Epidermal melanocyte (primary cell): ENCODE measurements at regions not wholly inside any gene's neighbourhood (a gene's known extent, or its start where the extent isn't known, plus 50 kb on each side); places are given as distances from the start of the nearest gene placed in this dataset.

Experiments used
- DNase-seq: peaks from one replicate; pipeline ENCODE4 v3.0.0; 2011; ENCODE audit warnings: low spot score; ENCODE audit not compliant: insufficient read length

DNA sequence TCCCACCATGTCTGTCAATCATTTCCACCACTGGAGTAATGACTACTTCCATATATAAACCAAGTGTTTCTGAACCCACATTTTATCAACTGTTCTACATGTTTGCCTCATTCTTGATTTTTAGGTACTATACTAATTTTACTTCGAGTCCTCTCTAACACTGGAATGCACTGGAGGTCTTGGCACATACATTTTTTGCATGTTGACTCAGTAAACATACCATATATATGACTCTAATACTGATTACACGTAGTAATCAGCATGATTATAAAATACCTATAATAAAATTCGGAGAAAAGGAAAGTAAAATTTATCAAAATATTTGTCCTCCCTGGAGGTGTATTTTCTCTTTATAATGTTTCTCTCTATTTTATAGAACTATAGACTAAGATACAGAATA, 621.7 kb upstream of the NUDT12 start:
- DNase-seq = no peak

- no peak for DNase-seq
Observed at GRCh38 chr5:104178829-104179456, 616.4 kb upstream of the NUDT12 start.

- no peak for DNase-seq
Observed at GRCh38 chr5:104178066-104178465, 615.5 kb upstream of the NUDT12 start.

DNA sequence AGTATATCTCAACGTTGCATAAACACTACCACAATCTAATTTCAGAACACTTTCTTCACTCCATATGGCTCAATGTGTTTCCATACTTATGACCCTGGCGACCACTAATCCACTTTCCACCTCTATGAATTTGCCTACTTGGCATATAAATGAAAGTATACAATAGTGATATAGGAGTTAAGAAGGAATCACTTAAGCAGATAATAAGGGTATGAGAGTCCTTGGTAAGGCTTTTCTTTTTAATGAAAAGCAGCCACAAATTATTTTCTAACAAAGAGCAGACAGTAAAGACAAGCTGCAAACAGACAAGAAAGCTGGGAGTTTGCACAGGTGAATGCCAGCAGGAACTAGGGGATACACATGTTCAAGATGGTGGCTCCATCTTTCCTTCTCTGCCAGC, 615.1 kb upstream of the NUDT12 start:
- DNase-seq = no peak

DNA sequence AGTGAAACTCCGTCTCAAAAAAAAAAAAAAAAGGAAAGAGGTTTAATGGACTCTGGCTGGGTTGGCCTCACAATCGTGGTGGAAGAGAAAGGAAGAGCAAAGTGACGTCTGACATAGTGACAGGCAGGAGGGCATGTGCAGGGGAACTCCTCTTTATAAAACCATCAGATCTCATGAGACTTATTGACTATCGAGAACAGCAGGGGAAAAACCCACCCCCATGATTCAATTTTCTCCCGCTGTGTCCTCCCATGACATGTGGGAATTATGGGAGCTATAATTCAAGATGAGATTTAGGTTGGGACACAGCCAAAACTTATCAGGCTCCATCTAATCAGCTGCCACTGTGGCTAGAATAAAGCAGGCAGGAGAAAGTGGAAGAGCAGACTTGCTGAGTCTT, 610.4 kb upstream of the NUDT12 start:
- DNase-seq = no peak

GRCh38 chr5:104171958-104172690, 609.5 kb upstream of the NUDT12 start:
- DNase-seq = no peak

GRCh38 chr5:104170926-104171325, 608.3 kb upstream of the NUDT12 start:
- DNase-seq = no peak

- DNase-seq = no peak
Observed at GRCh38 chr5:104146652-104147051, 584.1 kb upstream of the NUDT12 start.

DNA sequence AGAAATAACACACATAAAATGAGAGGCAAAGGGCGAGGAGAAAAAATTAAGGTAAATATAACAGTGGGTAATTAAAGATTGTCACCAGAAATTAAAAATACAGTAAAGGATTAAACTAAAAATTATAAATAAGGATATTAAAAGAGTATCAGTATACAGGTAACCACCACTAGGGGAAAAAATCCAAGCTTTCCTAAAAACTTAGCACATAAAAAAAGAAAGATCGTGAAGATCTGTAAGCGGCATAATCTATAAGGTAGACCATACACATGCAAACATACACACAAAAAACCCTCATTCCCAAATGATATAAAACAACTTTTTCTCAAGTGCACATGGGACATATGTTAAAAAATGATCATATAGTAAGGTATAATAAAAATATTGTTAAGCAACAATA, 577.3 kb upstream of the NUDT12 start:
- no peak for DNase-seq

GRCh38 chr5:104130320-104130719, 567.7 kb upstream of the NUDT12 start:
- DNase-seq = no peak

GRCh38 chr5:104128348-104128747, 565.8 kb upstream of the NUDT12 start:
- no peak for DNase-seq

- DNase-seq = no peak
Observed at GRCh38 chr5:104126980-104127379, 564.4 kb upstream of the NUDT12 start.

DNA sequence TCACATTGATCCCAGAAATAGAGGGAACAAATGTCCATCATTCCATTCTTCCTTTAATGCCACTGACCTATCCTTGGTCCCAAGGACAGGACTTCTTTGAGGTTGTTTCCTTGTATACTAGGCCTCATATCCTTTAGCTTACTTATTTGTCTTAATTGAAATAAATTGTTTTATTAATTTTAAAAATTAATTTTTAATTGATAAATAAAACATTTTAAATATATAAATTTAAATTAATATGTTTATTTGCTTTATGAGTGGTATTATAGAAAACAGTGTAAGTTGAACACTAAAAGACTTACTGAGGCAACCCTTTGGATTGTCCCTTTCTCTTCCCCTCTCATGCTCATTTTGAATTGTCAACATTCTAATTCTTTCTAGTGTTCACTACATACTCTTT, 556.9 kb upstream of the NUDT12 start:
- no peak for DNase-seq

DNA sequence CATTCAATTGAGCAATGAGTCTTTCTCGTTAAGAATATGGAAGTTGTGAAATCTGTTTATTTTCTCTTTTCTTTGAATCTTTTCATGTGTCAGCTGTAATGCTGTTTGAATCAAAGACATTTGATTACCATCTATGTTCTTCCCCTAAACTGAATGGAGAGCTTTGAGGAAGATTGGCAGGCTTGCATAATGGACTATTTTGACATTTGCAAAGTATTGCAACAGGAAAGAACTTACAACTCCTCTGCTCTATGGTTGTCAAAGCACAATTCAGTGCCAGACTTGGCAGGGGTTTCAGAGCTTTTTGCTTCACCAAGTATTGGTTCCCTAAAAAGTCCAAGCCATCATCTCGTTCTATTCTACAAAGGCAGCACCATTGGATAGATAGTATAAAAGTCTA, 549.0 kb upstream of the NUDT12 start:
- no peak for DNase-seq

DNA sequence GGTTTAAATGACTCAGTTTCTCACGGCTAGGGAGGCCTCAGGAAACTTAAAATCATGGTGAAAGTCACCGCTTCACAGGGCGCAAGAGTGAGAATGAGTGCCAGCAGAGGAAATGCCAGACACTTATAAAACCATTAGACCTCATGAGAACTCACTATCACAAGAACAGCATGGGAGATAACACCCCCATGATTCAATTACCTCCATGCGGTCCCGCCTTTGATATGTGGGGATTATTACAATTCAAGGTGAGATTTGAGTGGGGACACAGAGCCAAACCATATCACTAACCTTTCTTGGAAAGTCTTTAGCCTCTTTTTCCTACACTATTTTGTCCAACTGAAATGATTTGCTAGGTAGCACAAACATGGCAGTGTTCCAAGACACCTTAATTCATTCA, 533.9 kb upstream of the NUDT12 start:
- DNase-seq = no peak

DNA sequence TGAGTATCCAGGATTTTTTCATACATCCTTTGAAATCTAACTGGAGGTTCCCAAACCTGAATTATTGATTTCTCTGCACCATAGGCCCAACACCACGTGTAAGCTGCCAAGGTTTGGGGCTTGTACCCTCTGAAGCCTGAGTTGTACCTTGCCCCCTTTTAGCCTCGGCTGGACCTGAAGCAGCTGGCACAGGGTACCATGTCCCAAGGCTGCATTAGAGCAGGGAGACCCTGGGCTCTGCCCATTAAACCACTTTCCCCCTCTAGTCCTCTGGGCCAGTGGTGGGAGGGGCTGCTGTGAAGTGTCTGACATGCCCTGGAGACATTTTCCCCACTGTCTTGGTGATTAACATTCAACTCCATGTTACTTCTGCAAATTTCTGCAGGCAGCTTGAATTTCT, 532.9 kb upstream of the NUDT12 start:
- no peak for DNase-seq

- no peak for DNase-seq
Observed at GRCh38 chr5:104088876-104089778, 526.5 kb upstream of the NUDT12 start.

DNA sequence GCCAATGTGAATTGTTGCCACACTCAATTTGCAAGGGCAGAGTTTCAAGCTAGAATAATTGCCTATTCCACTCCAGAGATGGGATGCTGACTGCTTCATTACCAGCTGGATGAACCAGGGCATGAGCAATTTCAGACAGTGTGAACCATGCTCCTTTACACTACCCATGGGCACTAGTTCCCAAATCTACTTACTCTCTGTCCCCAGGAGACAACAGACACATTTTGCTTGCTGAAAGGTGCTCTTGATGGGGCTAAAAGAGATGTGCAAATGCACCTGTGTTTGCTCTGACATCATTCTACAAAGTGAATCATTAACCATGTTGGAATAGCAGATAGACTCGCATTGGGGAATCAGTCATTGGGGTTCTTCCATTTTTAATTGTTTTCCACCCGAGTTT, 522.3 kb upstream of the NUDT12 start:
- no peak for DNase-seq

- no peak for DNase-seq
Observed at GRCh38 chr5:104082754-104083153, 520.2 kb upstream of the NUDT12 start.

- no peak for DNase-seq
Observed at GRCh38 chr5:104081232-104081631, 518.6 kb upstream of the NUDT12 start.

DNA sequence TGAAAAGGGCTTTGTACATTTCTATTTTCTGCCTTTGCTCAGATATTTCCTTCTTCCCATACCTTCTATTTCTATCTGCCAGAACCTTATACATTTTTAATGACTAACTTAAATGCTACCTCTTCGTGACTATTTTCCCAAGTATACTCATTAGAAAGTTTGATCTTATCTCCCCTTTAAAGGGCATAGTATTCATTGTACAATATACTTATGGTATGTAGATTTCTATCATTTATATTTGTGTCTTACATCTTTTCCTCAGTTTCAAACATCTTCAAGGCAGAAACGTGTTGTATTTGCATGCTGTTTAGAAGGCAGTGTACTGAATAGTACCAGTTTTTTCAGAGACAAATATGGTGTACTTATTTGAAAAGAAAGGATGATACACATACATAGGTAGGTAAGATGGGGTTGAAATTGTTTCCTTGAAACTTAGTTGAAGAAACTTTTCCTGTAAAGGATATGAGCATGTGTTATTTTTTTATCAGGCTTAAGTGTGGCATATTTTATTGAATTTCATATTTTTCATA, 518.1 kb upstream of the NUDT12 start:
- no peak for DNase-seq
